ENCODE measurements at regions not wholly inside any gene's neighbourhood (a gene's known extent, or its start where the extent isn't known, plus 50 kb on each side); places are given as distances from the start of the nearest gene placed in this dataset.

- intact Hi-C loops (cut with DNase I; ENCODE audit: low total_unique reads) = no loop called here
- Histone ChIP-seq H3K4me1 (no peaks in the 10 kb centered on the region), H3K27ac (no peak overlapping the region), H3K36me3 (ENCODE audit: low read depth, missing control alignments) (no peaks in the 10 kb centered on the region), H3K9me3 (no peaks in the 10 kb centered on the region), H3K4me3 (no peak overlapping the region), H3K27me3 (no peaks in the 10 kb centered on the region)
- no peak for DNase-seq
- 93% methylated on average over 3 of the region's 3 CpGs; no CpG with 5 or more reads in 1 of the 2 donors for WGBS, 2 donors
- TF ChIP-seq POLR2A (IDR thresholded peaks at IDR 0.05) = no peak
- no peak for TF ChIP-seq CTCF (IDR thresholded peaks at IDR 0.05)
These were observed 1066.0 kb downstream of the GLUD2 start for GRCh38 chrX:122113376-122113775.

DNA sequence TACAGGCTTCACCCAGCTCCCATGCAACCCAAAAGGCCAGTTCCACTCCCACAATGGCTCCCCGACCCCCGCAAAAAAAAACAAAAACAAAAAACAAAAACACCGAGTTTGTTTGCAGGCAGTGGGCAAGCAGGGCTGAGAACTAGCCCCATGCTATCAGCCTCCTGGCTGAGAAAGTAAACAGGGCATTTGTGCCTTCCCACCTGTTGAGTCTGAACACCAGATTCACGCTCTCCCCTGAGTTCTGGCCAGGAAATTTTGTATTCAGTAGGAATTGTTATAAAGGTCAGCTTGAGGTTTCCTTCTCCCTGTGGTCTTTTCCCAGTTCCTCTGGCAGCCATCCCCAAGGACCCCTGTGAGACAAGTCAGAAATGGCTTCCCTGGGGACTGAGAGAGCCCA, 1066.5 kb downstream of the GLUD2 start:
- Histone ChIP-seq H3K27ac (no peak overlapping the region), H3K27me3 (no peaks in the 10 kb centered on the region), H3K4me1 (no peaks in the 10 kb centered on the region), H3K4me3 (no peak overlapping the region), H3K9me3 (no peaks in the 10 kb centered on the region), H3K36me3 (ENCODE audit: low read depth, missing control alignments) (no peaks in the 10 kb centered on the region)
- 77 to 92% methylated on average over 3 to 4 of the region's 4 CpGs for WGBS, 2 donors
- intact Hi-C loops (cut with DNase I; ENCODE audit: low total_unique reads) = no loop called here
- no peak for DNase-seq
- TF ChIP-seq POLR2A (IDR thresholded peaks at IDR 0.05) (no peak), CTCF (IDR thresholded peaks at IDR 0.05) (no peak)

GRCh38 chrX:122115604-122116003, 1068.2 kb downstream of the GLUD2 start:
- no peak for DNase-seq
- H3K27ac ChIP-seq = no peak overlapping the region
- intact Hi-C loops (cut with DNase I; ENCODE audit: low total_unique reads) = no loop called here
- H3K27me3 ChIP-seq = no peaks in the 10 kb centered on the region
- H3K36me3 ChIP-seq (ENCODE audit: low read depth, missing control alignments) = no peaks in the 10 kb centered on the region
- WGBS, 2 donors = 54 to 67% methylated on average over 6 of the region's 6 CpGs
- no peaks in the 10 kb centered on the region for H3K4me1 ChIP-seq
- H3K4me3 ChIP-seq = no peak overlapping the region
- no peaks in the 10 kb centered on the region for H3K9me3 ChIP-seq
- no peak for TF ChIP-seq POLR2A (IDR thresholded peaks at IDR 0.05)
- TF ChIP-seq CTCF (IDR thresholded peaks at IDR 0.05) = no peak

- Histone ChIP-seq H3K4me1 (no peaks in the 10 kb centered on the region), H3K27me3 (no peaks in the 10 kb centered on the region), H3K9me3 (no peaks in the 10 kb centered on the region), H3K36me3 (ENCODE audit: low read depth, missing control alignments) (no peaks in the 10 kb centered on the region), H3K27ac (no peak overlapping the region), H3K4me3 (no peak overlapping the region)
- intact Hi-C loops (cut with DNase I; ENCODE audit: low total_unique reads) = no loop called here
- TF ChIP-seq POLR2A (IDR thresholded peaks at IDR 0.05) = no peak
- TF ChIP-seq CTCF (IDR thresholded peaks at IDR 0.05) = no peak
- DNase-seq = no peak
These were observed 1064.7 kb upstream of the GRIA3 start for GRCh38 chrX:122119361-122119760.

GRCh38 chrX:122122274-122122673, 1061.8 kb upstream of the GRIA3 start:
- no peaks in the 10 kb centered on the region for H3K36me3 ChIP-seq (ENCODE audit: low read depth, missing control alignments)
- no peaks in the 10 kb centered on the region for H3K4me1 ChIP-seq
- no peaks in the 10 kb centered on the region for H3K9me3 ChIP-seq
- intact Hi-C loops (cut with DNase I; ENCODE audit: low total_unique reads) = no loop called here
- H3K4me3 ChIP-seq = no peak overlapping the region
- 72 to 94% methylated on average over 2 of the region's 2 CpGs for WGBS, 2 donors
- H3K27me3 ChIP-seq = no peaks in the 10 kb centered on the region
- no peak for DNase-seq
- TF ChIP-seq CTCF (IDR thresholded peaks at IDR 0.05) (no peak), POLR2A (IDR thresholded peaks at IDR 0.05) (no peak)
- no peak overlapping the region for H3K27ac ChIP-seq

Data from testis (tissue), 2 donors.